ENCODE measurements at regions not wholly inside any gene's neighbourhood (a gene's known extent, or its start where the extent isn't known, plus 50 kb on each side); places are given as distances from the start of the nearest gene placed in this dataset.

GRCh38 chr11:23155503-23155902 lies 295.2 kb upstream of the CCDC179 start:
- no peak overlapping the region for H3K4me3 ChIP-seq (ENCODE audit: low read depth, low read length)
- DNase-seq (ENCODE audit: low read depth) = no peak
- no peak for TF ChIP-seq CTCF (IDR thresholded peaks at IDR 0.05; ENCODE audit: insufficient read depth, low read depth, low read length, missing control alignments)

GRCh38 chr11:23164022-23164421 lies 303.7 kb upstream of the CCDC179 start:
- no peak overlapping the region for H3K4me3 ChIP-seq (ENCODE audit: low read depth, low read length)
- DNase-seq (ENCODE audit: low read depth) = no peak

GRCh38 chr11:23166376-23166775 lies 306.1 kb upstream of the CCDC179 start:
- TF ChIP-seq CTCF (IDR thresholded peaks at IDR 0.05; ENCODE audit: insufficient read depth, low read depth, low read length, missing control alignments) = no peak
- no peak for DNase-seq (ENCODE audit: low read depth)
- no peak overlapping the region for H3K4me3 ChIP-seq (ENCODE audit: low read depth, low read length)

More at GRCh38 chr11:23164022-23164421, 303.7 kb upstream of the CCDC179 start:
- no peak for TF ChIP-seq CTCF (IDR thresholded peaks at IDR 0.05; ENCODE audit: insufficient read depth, low read depth, low read length, missing control alignments)

GRCh38 chr11:23179609-23180008 lies 319.3 kb upstream of the CCDC179 start:
- DNase-seq (ENCODE audit: low read depth) = no peak
- no peak overlapping the region for H3K4me3 ChIP-seq (ENCODE audit: low read depth, low read length)
- no peak for TF ChIP-seq CTCF (IDR thresholded peaks at IDR 0.05; ENCODE audit: insufficient read depth, low read depth, low read length, missing control alignments)

GRCh38 chr11:23181022-23181807 lies 320.9 kb upstream of the CCDC179 start:
- TF ChIP-seq CTCF (IDR thresholded peaks at IDR 0.05; ENCODE audit: insufficient read depth, low read depth, low read length, missing control alignments) = no peak
- no peak for DNase-seq (ENCODE audit: low read depth)
- H3K4me3 ChIP-seq (ENCODE audit: low read depth, low read length) = no peak overlapping the region

GRCh38 chr11:23192256-23192655 lies 332.0 kb upstream of the CCDC179 start:
- H3K4me3 ChIP-seq (ENCODE audit: low read depth, low read length) = no peak overlapping the region
- TF ChIP-seq CTCF (IDR thresholded peaks at IDR 0.05; ENCODE audit: insufficient read depth, low read depth, low read length, missing control alignments) = no peak
- no peak for DNase-seq (ENCODE audit: low read depth)

Measured in GM12865 (cell line).